Lower leg skin (tissue), 4 donors: ENCODE measurements at regions not wholly inside any gene's neighbourhood (a gene's known extent, or its start where the extent isn't known, plus 50 kb on each side); places are given as distances from the start of the nearest gene placed in this dataset.

Experiments used
- DNase-seq, 2 donors: peaks; one replicate each; pipeline ENCODE4 v3.0.0-alpha.2; 2019; ENCODE audit warnings: low spot score in 2 of 2
- H3K4me3 ChIP-seq: fragments of 200-600 bp; sonication (generic); 2 replicates; pipeline ENCODE4 v1.5.1; 2017; ENCODE audit warnings: mild to moderate bottlenecking, low read depth; ENCODE audit not compliant: poor library complexity, severe bottlenecking
- CTCF ChIP-seq, 3 donors: fragments of 450-650 bp; IDR thresholded peaks; one replicate each; pipeline ENCODE4 v1.5.1; 2016; ENCODE audit warnings: antibody characterized with exemption in 3 of 3, mild to moderate bottlenecking in 3 of 3, moderate library complexity in 2 of 3
- POLR2A ChIP-seq, 2 donors: fragments of 450-650 bp; IDR thresholded peaks; one replicate each; pipeline ENCODE4 v1.6.1; 2016 to 2017; ENCODE audit warnings: antibody characterized with exemption in 2 of 2, mild to moderate bottlenecking in 1 of 2, moderate library complexity in 1 of 2
- whole genome bisulfite sequencing, 2 donors: methylation state at CpG; one replicate each; pipeline ENCODE4 v1.1.5; 2018; 5-methylcytosine and 5-hydroxymethylcytosine counted together
- intact Hi-C: fragments of 100-400 bp; cut with DNase I; formaldehyde crosslinking; loops from one replicate; pipeline ENCODE4 v1.15.0; 2023; ENCODE audit warnings: low total_unique reads

GRCh38 chr10:107814865-107815487 is 650.5 kb upstream of the SORCS1 start:
- H3K4me3 ChIP-seq: no peak overlapping the region
- WGBS, 2 donors: 47 to 59% methylated on average over 6 of the region's 6 CpGs
- TF ChIP-seq POLR2A (IDR thresholded peaks at IDR 0.05): no peak
- TF ChIP-seq CTCF (IDR thresholded peaks at IDR 0.05): no peak
- intact Hi-C loops: no loop called here
- DNase-seq: peak in 1 of 2 donors; percentile 19

GRCh38 chr10:107813451-107814162 is 649.1 kb upstream of the SORCS1 start:
- TF ChIP-seq POLR2A (IDR thresholded peaks at IDR 0.05): no peak
- no peak for TF ChIP-seq CTCF (IDR thresholded peaks at IDR 0.05)
- DNase-seq: no peak
- 58 to 61% methylated on average over 8 of the region's 8 CpGs for WGBS, 2 donors

GRCh38 chr10:107809889-107810288 is 645.4 kb upstream of the SORCS1 start:
- no peak for DNase-seq
- intact Hi-C loops: no loop called here
- WGBS, 2 donors: 61 to 85% methylated on average over 2 of the region's 2 CpGs

More at GRCh38 chr10:107813451-107814162, 649.1 kb upstream of the SORCS1 start:
- H3K4me3 ChIP-seq: no peak overlapping the region
- intact Hi-C loops: no loop called here

GRCh38 chr10:107807836-107808235 is 643.3 kb upstream of the SORCS1 start:
- H3K4me3 ChIP-seq: no peak overlapping the region
- intact Hi-C loops: no loop called here
- DNase-seq: no peak
- 87 to 92% methylated on average over 5 of the region's 5 CpGs for WGBS, 2 donors
- no peak for TF ChIP-seq POLR2A (IDR thresholded peaks at IDR 0.05)
- no peak for TF ChIP-seq CTCF (IDR thresholded peaks at IDR 0.05)

More at GRCh38 chr10:107809889-107810288, 645.4 kb upstream of the SORCS1 start:
- TF ChIP-seq CTCF (IDR thresholded peaks at IDR 0.05) (no peak), POLR2A (IDR thresholded peaks at IDR 0.05) (no peak)
- no peak overlapping the region for H3K4me3 ChIP-seq

GRCh38 chr10:107806026-107806425 is 641.5 kb upstream of the SORCS1 start:
- H3K4me3 ChIP-seq: no peak overlapping the region
- intact Hi-C loops: no loop called here
- TF ChIP-seq CTCF (IDR thresholded peaks at IDR 0.05) (no peak), POLR2A (IDR thresholded peaks at IDR 0.05) (no peak)
- DNase-seq: no peak
- WGBS, 2 donors: 79 to 90% methylated on average over 1 of the region's 1 CpG
